Transverse colon (tissue), 4 donors: ENCODE measurements at regions not wholly inside any gene's neighbourhood (a gene's known extent, or its start where the extent isn't known, plus 50 kb on each side); places are given as distances from the start of the nearest gene placed in this dataset.

Experiments used
- DNase-seq: peaks from one replicate; pipeline ENCODE4 v3.0.0-alpha.2; 2019
- H3K27ac ChIP-seq, 4 donors: fragments of 200-600 bp; sonication (generic); 2 replicates each; pipeline ENCODE4 v1.5.1; 2016 to 2018; ENCODE audit warnings: inconsistent platforms in 4 of 4
- H3K27me3 ChIP-seq: fragments of 200-600 bp; sonication (generic); 2 replicates; pipeline ENCODE4 v1.5.1; 2017; ENCODE audit warnings: inconsistent platforms
- H3K36me3 ChIP-seq, 4 donors: fragments of 200-600 bp; sonication (generic); 2 replicates each; pipeline ENCODE4 v1.5.1; 2017 to 2019; ENCODE audit warnings: inconsistent platforms in 4 of 4
- H3K4me1 ChIP-seq, 4 donors: fragments of 200-600 bp; sonication (generic); 2 replicates each; pipeline ENCODE4 v1.5.1; 2017 to 2020; ENCODE audit warnings: inconsistent platforms in 4 of 4
- H3K4me3 ChIP-seq, 4 donors: fragments of 200-600 bp; sonication (generic); 1 replicate in 1 of 4; 2 replicates in 3 of 4; pipeline versions ENCODE4 v1.5.1 to v1.6.1; 2017 to 2019; ENCODE audit warnings: inconsistent platforms in 4 of 4
- H3K9me3 ChIP-seq, 2 donors: fragments of 200-600 bp; sonication (generic); 2 replicates each; pipeline ENCODE4 v1.5.1; 2017 to 2019; ENCODE audit warnings: inconsistent platforms in 2 of 2
- EP300 ChIP-seq: sonication (generic); formaldehyde crosslinking; IDR thresholded peaks from one replicate; pipeline ENCODE4 v1.6.1; 2017; ENCODE audit warnings: antibody characterized with exemption, low read depth
- POLR2A ChIP-seq: fragments of 450-650 bp; IDR thresholded peaks from one replicate; pipeline ENCODE4 v1.6.1; 2016; ENCODE audit warnings: antibody characterized with exemption, mild to moderate bottlenecking, moderate library complexity
- POLR2AphosphoS5 ChIP-seq, 3 donors: sonication (generic); formaldehyde crosslinking; IDR thresholded peaks; one replicate each; pipeline ENCODE4 v1.6.1; 2016; ENCODE audit warnings: antibody characterized with exemption in 3 of 3
- WGBS, 2 donors: methylation state at CpG; one replicate each; pipeline ENCODE4 v1.1.5; 2018; ENCODE audit warnings: low coverage in 1 of 2; 5-methylcytosine and 5-hydroxymethylcytosine counted together
- in situ Hi-C, 4 donors: fragments of 200-750 bp; cut with MboI; loops; one replicate each; pipeline versions ENCODE4 v1.15.0 to v1.15.1; 2017; ENCODE audit warnings: low sequenced_read_pairs in 3 of 4, low pct_ligation_motif_present in 1 of 4, low pct_unique_long_range_greater_than_20kb in 1 of 4
- intact Hi-C: fragments of 100-400 bp; cut with DNase I; formaldehyde crosslinking; loops from one replicate; pipeline ENCODE4 v1.15.1; 2023; ENCODE audit warnings: low total_unique reads
- TF ChIP-seq, protein P1 (sequence below), 5 experiments: fragments of 200-600 bp in 3 of 5; fragments of 450-650 bp in 2 of 5; sonication (generic) in 3 of 5; IDR thresholded peaks; 1 replicate in 2 of 5; 2 replicates in 3 of 5; pipeline ENCODE4 v1.5.1; 2016 to 2017; ENCODE audit warnings: antibody characterized with exemption in 5 of 5, inconsistent platforms in 3 of 5, mild to moderate bottlenecking in 2 of 5, moderate library complexity in 1 of 5

DNA sequence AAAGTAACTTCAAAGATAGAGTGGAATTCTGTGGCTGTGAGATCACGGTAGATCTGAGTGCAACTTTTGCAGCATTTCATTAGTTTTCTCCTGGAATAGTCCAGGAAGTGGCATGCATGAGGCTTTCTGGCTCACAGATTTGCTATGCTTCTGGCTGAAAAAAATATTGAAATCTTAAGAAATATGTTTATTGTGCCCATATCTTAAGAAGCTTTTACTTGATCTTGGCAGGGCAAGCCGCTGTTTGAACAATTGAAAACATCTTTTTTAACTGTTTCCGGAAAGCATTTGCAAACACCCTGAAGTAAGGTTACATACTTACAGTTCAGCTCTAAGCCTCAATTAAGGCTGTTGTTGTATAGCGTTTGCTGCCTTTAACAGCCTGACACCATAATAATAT, 135.7 kb upstream of the GDNF start:
- TF ChIP-seq POLR2AphosphoS5 (IDR thresholded peaks at IDR 0.05): no peak
- no peak for TF ChIP-seq EP300
- TF ChIP-seq, protein P1, sequence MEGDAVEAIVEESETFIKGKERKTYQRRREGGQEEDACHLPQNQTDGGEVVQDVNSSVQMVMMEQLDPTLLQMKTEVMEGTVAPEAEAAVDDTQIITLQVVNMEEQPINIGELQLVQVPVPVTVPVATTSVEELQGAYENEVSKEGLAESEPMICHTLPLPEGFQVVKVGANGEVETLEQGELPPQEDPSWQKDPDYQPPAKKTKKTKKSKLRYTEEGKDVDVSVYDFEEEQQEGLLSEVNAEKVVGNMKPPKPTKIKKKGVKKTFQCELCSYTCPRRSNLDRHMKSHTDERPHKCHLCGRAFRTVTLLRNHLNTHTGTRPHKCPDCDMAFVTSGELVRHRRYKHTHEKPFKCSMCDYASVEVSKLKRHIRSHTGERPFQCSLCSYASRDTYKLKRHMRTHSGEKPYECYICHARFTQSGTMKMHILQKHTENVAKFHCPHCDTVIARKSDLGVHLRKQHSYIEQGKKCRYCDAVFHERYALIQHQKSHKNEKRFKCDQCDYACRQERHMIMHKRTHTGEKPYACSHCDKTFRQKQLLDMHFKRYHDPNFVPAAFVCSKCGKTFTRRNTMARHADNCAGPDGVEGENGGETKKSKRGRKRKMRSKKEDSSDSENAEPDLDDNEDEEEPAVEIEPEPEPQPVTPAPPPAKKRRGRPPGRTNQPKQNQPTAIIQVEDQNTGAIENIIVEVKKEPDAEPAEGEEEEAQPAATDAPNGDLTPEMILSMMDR (IDR thresholded peaks at IDR 0.05): no peak
- no peak for TF ChIP-seq POLR2A
- 63 to 71% methylated on average over 4 of the region's 4 CpGs for WGBS, 2 donors
- in situ Hi-C loops: no loop called here

DNA sequence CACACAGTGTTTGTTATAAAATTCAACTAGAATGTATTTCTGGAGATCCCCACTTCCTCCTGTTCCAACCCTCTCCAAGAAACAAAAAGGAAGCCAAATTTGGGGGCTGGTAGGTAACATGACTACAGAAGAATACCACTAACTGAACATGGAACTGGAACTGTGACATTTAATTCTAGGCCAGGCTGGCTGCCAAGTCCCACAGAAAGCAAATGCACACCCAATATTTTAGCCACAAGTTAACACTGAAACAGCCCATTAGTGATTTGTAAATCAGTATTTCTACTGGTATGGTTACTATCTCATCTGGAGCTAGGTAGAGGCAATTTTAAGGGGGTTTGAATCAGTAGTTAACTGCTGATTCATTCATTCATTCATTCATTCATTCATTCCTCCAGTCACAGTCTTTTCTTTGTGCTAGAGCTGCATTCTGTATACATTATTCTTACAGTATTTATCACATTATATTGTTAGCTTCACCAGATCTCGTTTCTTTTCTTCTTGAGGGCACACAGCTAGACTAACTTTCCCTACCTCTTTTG, 131.7 kb upstream of the GDNF start:
- TF ChIP-seq POLR2A (no peak), POLR2AphosphoS5 (IDR thresholded peaks at IDR 0.05) (no peak), EP300 (no peak)
- TF ChIP-seq, protein P1 (IDR thresholded peaks at IDR 0.05): no peak
- Histone ChIP-seq H3K4me1 (no peaks in the 10 kb centered on the region), H3K27me3 (no peaks in the 10 kb centered on the region), H3K36me3 (no peaks in the 10 kb centered on the region), H3K27ac (no peak overlapping the region), H3K9me3 (no peaks in the 10 kb centered on the region), H3K4me3 (no peak overlapping the region)
- 45 to 58% methylated on average over 1 of the region's 1 CpG for WGBS, 2 donors
- intact Hi-C loops (no loop called here), in situ Hi-C loops (no loop called here)
- DNase-seq: no peak

More for the DNA sequence above, 135.7 kb upstream of the GDNF start:
- no peaks in the 10 kb centered on the region for H3K9me3 ChIP-seq
- no peak for DNase-seq
- H3K27me3 ChIP-seq: no peaks in the 10 kb centered on the region
- no peak overlapping the region for H3K27ac ChIP-seq
- no peak overlapping the region for H3K4me3 ChIP-seq
- no peaks in the 10 kb centered on the region for H3K36me3 ChIP-seq
- no peaks in the 10 kb centered on the region for H3K4me1 ChIP-seq
- intact Hi-C loops: no loop called here

DNA sequence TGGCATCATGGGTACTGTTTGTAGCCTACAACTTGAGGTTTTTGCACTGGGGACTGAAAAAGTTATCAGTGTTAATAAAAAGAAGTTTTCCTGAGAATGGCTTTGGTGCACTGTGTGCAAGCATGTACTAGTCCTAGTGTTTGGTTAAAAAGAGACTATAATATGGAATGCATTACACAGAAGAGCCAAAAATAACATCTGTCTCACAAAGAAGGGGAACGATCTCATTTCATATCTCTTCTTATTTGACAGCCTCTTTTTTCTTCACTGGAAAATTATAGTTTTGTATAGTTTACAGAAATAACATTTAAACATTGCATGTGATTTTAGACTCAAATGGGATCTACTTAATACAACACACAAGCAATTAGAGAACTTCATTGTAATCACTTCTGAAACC, 127.0 kb upstream of the GDNF start:
- WGBS, 2 donors: 41 to 56% methylated on average over 1 of the region's 1 CpG
- no peaks in the 10 kb centered on the region for H3K27me3 ChIP-seq
- in situ Hi-C loops: no loop called here
- no peak for DNase-seq
- H3K36me3 ChIP-seq: no peaks in the 10 kb centered on the region
- no peaks in the 10 kb centered on the region for H3K9me3 ChIP-seq
- no peak overlapping the region for H3K4me3 ChIP-seq
- intact Hi-C loops: no loop called here
- TF ChIP-seq POLR2AphosphoS5 (IDR thresholded peaks at IDR 0.05): no peak
- no peak for TF ChIP-seq EP300
- TF ChIP-seq, protein P1 (IDR thresholded peaks at IDR 0.05): no peak
- no peak for TF ChIP-seq POLR2A
- H3K27ac ChIP-seq: no peak overlapping the region
- H3K4me1 ChIP-seq: no peaks in the 10 kb centered on the region

DNA sequence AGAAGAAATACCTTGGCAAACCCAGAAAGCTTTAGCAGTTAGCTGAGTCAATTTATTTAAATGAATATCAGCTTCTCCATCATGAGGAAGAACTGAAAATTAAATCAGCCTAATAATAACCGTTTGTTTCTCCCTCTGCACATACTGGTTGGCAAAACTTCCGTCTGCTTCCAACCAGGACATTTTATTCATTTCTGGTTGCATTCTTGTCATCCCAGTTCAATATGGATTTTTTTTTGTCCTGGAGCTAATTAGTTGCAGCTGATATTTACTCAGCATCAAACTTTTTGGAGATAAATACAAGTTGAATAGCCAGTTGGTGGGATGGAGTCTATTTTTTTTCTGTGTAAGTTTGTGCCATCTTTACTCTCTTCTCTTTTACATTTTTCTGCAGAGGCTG, 126.5 kb upstream of the GDNF start:
- WGBS, 2 donors: 67 to 72% methylated on average over 2 of the region's 2 CpGs
- no peaks in the 10 kb centered on the region for H3K36me3 ChIP-seq
- intact Hi-C loops: no loop called here
- no peak overlapping the region for H3K4me3 ChIP-seq
- no peaks in the 10 kb centered on the region for H3K9me3 ChIP-seq
- no peaks in the 10 kb centered on the region for H3K4me1 ChIP-seq
- in situ Hi-C loops: no loop called here
- no peak overlapping the region for H3K27ac ChIP-seq
- H3K27me3 ChIP-seq: no peaks in the 10 kb centered on the region
- TF ChIP-seq POLR2A (no peak), EP300 (no peak), POLR2AphosphoS5 (IDR thresholded peaks at IDR 0.05) (no peak)
- TF ChIP-seq, protein P1 (IDR thresholded peaks at IDR 0.05): no peak
- DNase-seq: no peak
